Stimulated activated CD4-positive, alpha-beta T cell treated with anti-CD3 and anti-CD28 coated beads, Interleukin-1b, Interleukin-23, amount 100 ng/mL, for 4 hours (primary cell): ENCODE measurements at regions not wholly inside any gene's neighbourhood (a gene's known extent, or its start where the extent isn't known, plus 50 kb on each side); places are given as distances from the start of the nearest gene placed in this dataset.
"Not testable (repeated sequence)": the region's sequence is repeated elsewhere in the genome, so short reads cannot be mapped to it uniquely, and the experiment has no call there.

Source experiments
- DNase-seq, 2 donors: peaks; one replicate each; pipeline ENCODE4 v3.0.0-alpha.2; 2020; ENCODE audit warnings: low read depth in 2 of 2

GRCh38 chr12:75674393-75674792 lies 163.0 kb upstream of the KRR1 start:
- DNase-seq, result no peak

- DNase-seq, result no peak
Measured at GRCh38 chr12:75672200-75672599, 160.8 kb upstream of the KRR1 start.

- DNase-seq, result no peak
Measured at GRCh38 chr12:75670216-75670615, 158.8 kb upstream of the KRR1 start.

- no peak for DNase-seq
Measured at GRCh38 chr12:75666939-75667334, 155.5 kb upstream of the KRR1 start.

- no peak for DNase-seq
Measured at GRCh38 chr12:75666126-75666938, 154.9 kb upstream of the KRR1 start.

GRCh38 chr12:75665216-75665615 lies 153.8 kb upstream of the KRR1 start:
- DNase-seq, result no peak

- no peak for DNase-seq
Measured at GRCh38 chr12:75662511-75663159, 151.2 kb upstream of the KRR1 start.

- no peak for DNase-seq
Measured at GRCh38 chr12:75661908-75662307, 150.5 kb upstream of the KRR1 start.

- DNase-seq, result no peak
Measured at GRCh38 chr12:75660805-75661404, 149.5 kb upstream of the KRR1 start.

- no peak for DNase-seq
Measured at GRCh38 chr12:75660107-75660530, 148.7 kb upstream of the KRR1 start.

- no peak for DNase-seq
Measured at GRCh38 chr12:75658901-75659823, 147.8 kb upstream of the KRR1 start.

- no peak for DNase-seq
Measured at GRCh38 chr12:75658286-75658685, 146.9 kb upstream of the KRR1 start.

GRCh38 chr12:75657831-75658230 lies 146.4 kb upstream of the KRR1 start:
- no peak for DNase-seq

GRCh38 chr12:75657354-75657753 lies 145.9 kb upstream of the KRR1 start:
- DNase-seq, result not testable (repeated sequence)

GRCh38 chr12:75656648-75657047 lies 145.2 kb upstream of the KRR1 start:
- DNase-seq, result no peak

- no peak for DNase-seq
Measured at GRCh38 chr12:75656210-75656609, 144.8 kb upstream of the KRR1 start.

- no peak for DNase-seq
Measured at GRCh38 chr12:75655315-75655806, 144.0 kb upstream of the KRR1 start.

- DNase-seq, result no peak
Measured at GRCh38 chr12:75651342-75651695, 139.9 kb upstream of the KRR1 start.

- no peak for DNase-seq
Measured at GRCh38 chr12:75650595-75651341, 139.4 kb upstream of the KRR1 start.

- no peak for DNase-seq
Measured at GRCh38 chr12:75650100-75650499, 138.7 kb upstream of the KRR1 start.

GRCh38 chr12:75648856-75649255 lies 137.4 kb upstream of the KRR1 start:
- no peak for DNase-seq
